Limb (tissue), 2 donors: ENCODE measurements at regions not wholly inside any gene's neighbourhood (a gene's known extent, or its start where the extent isn't known, plus 50 kb on each side); places are given as distances from the start of the nearest gene placed in this dataset.

Experiments used
- DNase-seq, 2 donors: peaks; one replicate each; pipeline ENCODE4 v3.0.0-alpha.2; 2016; ENCODE audit errors: extremely low spot score in 2 of 2

DNA sequence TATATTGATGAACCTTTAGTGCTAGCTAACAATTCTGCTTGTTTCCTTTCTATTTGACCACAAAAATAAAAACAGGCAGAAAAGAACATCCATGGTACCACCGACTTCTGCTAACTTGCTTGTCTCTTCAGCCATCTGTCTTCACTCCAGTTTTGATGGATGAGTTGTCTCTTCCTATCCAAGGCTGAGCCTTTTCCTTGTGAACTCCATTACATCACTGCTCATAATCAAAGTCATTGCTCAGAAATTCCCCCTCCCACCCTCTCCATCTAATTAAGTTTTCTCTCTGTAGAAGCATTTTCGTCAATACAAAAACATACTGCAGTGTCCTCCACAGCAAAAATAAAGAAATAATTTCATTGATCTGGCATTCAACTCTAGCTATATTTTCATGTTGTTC, 184.4 kb downstream of the SPCS3 start:
- DNase-seq, result no peak

DNA sequence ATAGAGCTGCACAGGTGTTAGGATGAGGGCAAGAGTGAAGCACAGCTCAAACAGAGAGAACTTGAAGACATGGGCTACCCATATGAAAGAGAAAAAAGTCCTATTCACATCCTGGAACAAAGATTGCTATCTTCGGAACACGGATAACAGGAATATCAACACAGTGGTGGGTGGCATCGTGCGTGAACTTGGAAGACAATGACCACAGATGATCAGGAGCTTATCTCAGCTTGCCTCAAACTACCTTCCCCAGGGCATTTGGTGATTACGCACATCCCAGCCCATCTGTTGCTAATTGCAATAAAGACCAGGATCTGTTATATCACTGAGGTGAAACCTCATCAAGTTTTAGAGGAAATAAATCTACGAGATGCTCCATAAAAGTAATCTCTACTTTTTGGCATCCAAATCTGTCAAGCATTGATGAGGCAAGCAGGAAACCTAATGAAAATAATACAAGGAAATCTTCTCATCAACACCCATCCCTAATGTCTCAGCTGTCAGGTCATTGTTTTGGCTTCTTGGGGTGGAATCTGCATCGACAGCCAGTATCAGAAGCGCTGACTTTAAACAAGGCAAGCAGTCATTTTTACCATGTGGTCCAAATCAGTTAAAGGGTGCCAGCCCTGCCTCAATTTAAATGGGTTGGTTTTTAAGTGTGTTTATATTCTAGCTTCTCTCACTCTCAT, 188.2 kb downstream of the SPCS3 start:
- DNase-seq, result no peak

DNA sequence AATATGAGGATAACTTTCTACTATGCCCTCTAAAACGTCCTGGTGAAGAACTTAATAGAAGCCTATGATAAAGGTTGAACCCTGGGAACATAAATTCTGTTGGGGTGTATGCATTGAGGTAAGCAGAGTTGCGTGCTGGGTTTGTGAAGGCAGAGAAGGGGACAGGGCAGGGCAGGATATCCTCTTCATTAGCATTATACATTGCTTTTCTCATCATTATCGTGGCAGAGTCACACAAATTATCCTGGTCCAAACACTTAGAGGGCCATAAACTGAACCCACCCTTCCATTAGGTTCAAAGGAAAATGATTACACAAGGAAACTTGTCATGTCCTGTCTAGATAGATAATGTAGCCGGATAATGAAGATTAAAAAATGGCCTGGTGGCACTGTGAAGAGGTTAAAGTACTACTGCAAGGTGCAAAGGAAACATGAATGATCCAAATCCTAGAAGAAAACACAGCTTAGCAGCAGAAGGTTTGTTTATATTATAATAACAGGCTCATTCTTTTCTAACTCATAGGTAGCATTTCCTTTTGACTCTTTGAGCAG, 189.1 kb downstream of the SPCS3 start:
- no peak for DNase-seq

DNA sequence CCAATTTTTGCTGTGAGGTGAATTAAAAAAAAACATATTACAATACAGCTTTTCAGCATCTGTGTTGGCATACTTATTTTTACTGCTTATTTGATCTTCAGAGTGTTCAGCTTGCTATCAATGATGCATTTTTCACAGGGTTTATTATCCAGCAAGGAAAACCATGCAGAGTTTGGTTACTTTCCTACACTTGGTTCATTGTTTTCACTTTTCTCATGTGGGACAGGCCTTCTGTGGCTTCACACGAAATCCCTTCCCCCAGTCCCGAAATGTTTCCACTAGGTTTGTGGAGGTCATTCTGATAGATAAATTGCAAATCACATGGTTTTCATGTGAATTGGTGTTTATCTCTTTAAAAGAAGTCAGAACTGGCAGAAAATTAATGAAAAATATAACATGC, 205.8 kb downstream of the SPCS3 start:
- no peak for DNase-seq

DNA sequence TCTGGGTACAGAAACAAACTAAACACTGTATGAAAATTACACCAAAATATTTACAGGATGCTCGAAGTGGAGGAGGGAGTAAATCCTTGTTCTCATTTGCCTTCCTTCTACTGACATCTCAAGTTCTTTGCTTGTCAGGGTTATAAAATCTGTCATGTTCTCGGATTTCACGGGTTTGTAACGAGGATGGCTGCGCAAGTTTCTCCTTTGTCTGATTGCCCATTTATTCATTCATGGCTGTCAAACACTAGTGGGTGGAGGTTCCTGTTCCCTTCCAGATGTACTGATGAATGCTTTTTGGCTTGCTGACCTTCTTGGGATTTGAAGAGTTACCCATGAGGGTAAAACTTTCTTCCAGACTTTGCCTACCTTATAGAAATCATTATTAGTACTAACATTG, 206.9 kb downstream of the SPCS3 start:
- no peak for DNase-seq

DNA sequence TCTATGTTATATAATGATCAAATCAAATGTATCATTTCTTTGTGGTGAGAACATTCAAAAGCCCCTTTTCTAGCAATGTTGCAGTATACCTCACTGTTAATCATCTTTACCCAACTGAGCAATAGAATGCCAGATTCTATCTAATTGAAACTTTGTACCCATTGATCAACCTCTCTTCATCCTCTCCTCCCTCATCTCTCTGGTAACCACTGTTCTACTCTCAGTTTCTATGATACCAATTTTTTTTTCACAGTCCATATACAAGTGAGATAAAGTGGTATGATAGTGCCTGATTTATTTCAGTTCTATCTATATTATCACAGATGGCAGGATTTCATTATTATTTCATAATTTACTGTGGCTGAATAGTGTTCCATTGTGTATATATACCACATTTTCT, 209.8 kb downstream of the SPCS3 start:
- no peak for DNase-seq

DNA sequence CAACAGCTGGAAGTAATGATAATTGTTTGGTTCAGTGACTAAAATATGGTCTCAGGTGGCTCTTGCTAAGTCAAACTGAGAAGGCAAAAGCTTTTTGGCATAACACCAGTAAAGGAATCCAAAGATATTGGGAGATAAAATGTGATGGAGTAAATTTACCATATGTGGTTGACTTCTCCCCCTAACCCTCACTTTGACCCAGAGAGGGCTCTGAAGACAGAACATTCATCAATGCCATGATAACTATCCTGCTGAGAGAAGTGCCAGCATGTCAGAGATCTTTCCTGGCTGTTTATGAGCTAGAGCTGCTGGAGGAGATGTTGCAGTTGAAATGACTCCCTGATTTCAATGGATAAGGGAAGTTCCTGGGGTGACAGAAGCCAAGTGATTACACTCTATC, 213.4 kb downstream of the SPCS3 start:
- DNase-seq, result no peak

DNA sequence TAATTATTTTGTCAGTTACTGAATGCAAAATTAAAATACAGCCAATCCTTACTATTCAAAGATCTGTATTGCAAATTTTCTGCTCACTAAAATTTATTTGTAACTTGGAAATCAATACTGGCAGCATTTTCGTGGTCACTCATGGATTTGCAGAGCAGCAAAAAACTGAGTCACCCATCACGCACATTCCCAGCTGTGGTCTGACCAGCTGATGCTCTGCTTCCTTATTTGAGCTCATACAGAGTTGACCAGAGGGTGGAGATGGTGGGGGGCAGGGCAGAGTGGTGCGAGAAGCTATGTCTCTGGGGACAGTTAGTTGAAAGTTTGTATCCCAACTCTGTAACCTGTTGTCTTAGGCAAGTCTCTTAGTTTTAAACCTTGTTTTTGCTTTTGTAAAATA, 214.8 kb downstream of the SPCS3 start:
- no peak for DNase-seq

DNA sequence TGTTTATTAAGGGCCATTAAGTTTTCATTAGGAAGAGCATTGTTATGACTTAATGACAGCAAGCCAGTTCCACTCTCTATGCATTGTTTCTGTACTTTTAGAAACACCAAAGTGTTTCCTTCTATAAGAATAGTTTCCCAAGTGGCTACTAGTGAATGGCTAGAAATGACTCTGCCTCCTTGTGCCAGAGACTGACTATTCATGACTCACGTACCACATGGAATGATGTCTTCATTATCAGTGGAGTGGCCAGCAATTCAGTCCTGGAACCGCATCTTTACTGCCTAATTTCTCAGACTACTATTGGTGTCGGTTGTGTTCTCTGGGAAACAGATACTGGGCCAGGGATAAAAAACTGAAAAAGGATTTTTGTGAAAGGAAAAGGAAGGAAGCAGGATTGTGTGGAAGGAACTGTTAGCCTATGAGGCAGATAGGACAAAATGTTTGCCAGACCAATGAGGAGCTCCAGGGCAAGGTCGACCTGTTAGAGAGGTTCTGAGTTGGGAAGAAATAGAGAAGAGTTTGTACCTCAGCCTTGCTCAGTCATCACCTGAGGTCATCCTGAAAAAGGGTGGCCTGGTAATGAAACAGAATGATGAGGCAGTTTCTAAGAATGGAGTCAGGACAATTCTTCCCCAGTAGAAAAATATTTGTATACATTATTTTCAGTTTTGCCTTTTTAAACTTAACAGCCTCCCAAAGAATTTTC, 218.6 kb downstream of the SPCS3 start:
- DNase-seq, result no peak

DNA sequence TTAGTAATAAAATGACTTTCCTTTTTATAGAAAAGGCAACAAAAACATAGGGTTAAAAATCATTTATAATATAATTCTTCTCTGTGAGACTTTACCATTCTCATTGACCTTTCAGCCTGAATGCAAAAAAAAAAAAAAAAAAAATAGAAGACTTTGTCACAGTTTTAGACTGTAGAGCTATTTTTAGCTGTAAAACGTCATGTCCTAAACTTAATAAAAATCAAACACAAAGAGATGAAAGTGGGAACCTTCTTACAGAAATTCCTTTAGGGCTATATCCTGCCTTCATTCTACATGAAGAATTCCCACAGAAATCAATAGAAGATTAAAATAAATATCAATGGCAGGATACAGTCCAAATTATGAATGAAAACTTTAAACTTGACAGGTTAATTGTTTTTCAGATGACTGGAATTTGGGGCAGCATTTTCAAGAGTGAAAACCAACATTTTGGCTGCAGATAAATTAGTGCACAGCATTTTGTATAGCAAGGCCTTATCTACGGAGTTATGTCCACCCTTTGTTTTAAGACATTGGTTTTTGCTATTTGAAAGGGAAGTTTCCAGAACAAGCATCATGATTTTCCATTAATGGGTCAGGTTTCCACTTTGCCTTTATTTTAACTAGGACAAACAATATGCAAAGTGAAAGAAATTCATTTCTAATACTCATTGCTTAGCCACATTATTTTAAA, 219.5 kb downstream of the SPCS3 start:
- DNase-seq, result no peak

DNA sequence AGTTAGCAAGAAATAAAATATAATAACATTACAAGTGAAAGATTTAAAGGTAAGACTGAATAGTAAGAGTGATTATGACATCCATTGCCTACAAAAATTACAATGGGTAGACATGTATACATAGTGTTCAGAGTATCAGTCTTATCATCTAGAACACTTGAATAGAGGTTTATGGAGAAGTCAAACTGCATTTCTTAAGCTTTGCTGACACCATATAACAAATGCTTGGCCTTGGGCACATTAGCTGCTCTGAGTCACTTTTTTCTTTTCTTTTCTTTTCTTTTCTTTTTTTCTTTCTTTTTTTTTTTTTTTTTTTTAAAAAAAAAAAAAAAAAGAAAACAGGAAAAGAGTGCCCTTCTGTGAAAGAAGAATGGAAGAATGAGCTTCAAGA, 220.0 kb downstream of the SPCS3 start:
- no peak for DNase-seq

DNA sequence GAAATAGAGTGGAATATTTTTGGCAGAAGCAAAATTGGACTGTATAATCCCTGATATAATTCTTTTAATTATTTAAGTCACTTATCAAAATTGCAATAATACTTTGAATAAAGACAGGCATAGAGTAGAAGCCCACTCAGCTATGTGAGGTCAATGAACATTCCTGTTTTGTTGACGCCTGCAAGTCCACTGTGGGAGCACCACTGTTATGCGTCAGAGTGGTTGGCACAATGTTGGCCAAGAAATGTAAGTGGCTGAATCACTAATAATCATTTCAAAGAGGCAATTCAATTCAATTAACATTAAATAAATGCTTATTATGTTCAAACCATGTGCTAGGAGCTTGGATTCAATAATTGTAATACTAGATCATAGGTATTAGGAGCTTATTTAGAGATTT, 221.0 kb downstream of the SPCS3 start:
- DNase-seq, result no peak

DNA sequence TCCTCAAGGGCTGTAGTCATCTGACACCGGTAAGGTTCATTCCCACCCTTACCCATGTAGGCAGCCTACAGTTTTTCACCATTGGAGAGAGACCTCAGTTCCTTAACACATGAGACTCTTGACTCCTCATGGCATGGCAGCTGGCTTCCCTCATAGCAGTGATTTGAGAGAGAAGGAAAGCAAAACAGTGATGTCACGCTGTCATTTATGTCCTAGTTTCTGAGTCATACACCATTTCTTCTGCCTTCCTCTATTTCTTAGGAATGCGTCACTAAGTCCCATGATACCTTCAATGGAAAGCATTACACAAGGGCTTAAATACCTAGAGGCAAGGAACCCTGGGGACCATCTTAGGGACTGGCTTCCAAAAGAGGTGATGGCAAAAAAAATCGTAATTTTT, 226.1 kb downstream of the SPCS3 start:
- DNase-seq, result no peak

DNA sequence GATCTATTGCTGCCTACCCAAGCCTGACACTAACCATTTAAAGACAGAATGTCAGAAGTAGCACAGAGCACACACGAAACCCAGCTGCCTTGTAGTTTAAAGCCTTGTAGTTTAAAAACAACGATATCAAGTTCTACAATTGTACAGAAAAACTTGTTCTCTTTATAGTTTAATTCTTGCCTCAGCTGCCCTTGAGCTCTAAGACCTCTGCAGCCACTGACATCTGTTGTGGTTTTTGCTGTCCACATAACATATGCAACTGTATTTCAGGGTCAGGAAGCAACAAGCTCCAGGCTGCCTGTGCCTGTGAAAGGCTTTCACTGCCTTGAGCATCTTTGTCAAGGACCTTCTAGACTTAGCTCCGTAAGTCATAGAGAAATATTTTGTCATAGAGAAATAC, 227.2 kb downstream of the SPCS3 start:
- DNase-seq, result no peak

DNA sequence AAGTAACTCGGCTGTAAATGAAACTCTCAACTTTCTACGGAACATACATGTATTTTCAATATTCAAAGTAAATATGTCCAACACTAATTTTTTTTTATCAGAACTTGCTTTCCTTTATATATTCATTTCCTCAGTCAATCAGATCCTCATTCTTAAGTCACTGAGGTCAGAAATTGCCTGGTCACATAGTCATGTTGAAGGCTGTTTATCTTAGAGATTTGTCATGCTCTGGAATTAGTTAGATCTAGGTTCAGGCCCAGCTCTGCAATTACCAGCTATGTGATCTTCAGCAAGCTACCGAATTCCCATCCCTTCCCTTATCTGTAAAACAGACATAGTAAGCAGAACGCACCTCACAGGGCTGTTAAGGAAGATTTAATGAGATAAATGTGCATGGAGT, 228.8 kb downstream of the SPCS3 start:
- DNase-seq, result no peak

DNA sequence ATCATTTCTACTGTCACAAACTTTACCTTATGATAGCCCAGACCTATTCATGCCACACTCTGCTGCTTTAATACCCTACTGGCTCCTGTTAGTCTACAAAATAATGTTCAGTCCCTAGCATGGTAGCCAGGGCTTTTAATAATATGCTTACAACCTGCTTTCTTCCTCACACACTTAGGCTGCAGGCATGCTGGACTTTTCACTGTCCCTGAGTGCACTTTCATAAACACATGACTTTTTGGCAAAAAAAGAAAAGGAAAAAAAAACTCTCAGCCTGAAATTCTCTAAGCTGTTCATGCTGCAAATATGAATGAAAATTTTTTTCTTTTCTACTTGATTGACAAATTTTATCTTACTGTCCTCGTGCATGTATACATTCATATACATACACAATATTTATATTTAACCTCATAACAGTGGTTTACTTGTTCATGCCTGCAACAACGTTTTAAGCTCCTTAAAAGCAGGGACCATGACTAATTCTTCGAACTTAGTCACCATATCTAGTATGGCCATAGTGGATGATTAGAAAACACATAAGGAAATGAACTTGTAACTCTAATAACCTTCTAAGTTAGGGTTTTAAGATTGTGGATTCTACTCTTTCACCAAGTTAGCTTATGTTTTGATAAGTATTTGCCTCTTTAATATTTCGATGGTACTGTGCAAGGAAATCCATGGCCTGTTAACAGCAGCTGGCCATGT, 229.5 kb downstream of the SPCS3 start:
- DNase-seq, result no peak

DNA sequence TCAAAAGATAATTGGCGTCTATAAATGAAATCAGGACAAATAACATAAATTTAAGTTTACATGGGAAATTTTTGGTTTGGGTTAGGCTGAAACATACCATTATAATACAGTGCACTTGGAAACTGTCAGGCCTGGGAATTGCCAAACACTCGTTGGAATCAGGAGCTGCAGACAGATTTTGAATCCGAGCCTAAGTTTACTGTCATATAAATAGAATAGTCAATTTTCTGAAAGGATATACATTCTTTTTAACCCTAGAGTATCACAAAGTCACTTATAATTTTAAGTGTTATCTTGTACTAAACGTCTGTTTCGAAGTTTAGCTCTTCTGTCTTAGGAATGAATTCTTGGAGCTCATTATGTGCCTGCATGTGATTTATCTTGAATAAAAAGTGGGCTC, 234.1 kb downstream of the VEGFC start:
- no peak for DNase-seq

DNA sequence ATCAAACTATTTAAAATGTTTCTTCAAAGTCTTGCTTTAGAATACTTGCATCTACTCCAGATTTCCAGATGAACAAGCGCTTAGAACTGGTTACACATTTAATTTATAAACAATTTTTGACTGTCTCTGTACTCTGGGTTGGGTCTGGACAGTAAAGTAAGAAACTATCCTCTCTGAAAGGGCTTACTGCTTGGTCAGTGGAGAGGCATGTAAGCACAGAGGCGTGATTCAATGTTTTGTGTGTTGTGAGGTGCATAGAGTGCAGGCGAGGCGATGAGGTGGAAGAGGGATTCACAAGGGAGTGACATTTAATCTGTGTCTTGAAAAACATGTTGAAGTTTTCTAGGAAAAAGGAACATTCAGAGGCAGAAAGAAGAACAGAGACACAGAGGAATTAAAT, 231.4 kb downstream of the VEGFC start:
- DNase-seq, result no peak

DNA sequence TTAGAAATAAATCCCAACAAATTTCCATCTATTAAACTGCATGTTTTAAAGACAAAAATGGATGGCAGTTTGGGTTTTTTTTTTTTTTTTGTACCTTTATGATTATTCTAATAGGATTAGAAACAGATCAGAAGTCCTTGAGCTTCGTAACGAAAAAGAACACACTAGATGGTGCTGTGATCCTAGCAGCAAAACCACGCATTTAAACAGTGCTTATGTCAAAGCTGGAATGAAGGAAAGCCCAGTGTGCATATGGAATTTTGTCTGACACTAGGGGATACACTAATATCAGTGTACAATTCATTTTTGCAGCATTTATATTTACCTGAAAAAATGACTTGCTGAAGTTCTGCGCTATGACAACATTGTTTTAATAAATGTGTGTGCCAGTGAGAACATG, 229.1 kb downstream of the VEGFC start:
- DNase-seq, result no peak

DNA sequence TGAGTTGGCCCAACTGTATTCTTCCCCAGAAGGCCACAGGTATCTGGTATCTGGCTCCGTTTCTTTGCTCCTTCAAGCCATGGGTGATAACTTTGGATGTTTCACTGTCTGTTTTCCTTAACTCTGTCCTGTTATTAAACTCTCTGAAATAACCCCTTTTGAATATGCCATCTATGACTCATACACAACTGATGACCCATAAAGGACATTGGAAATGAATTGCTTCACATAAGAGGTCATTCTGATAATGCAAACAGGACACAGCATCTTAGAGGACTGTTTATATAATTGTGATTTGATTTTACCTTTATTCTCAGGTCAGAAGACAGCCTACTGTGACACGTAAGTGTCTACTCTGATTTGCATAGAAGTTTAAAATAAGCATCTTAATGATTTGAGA, 227.7 kb downstream of the VEGFC start:
- no peak for DNase-seq

DNA sequence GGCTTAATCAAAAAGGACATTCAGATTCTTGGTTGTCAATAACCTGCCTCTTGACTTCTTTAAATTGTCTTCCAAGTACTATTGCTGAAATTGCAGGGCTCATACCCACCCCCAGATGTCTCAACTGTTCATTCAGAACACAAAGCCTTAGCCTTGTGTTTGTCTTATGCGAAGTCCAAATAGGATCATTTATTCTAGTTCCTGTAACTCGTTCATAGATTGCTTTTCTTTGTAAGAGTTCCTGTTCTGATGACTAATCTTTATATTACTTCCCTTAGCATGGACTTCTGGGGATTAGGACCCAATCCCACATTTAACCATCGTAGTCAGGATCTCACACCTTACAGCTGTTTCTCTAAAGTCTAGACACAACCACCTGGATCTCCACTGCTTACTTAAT, 226.0 kb downstream of the VEGFC start:
- DNase-seq, result no peak

DNA sequence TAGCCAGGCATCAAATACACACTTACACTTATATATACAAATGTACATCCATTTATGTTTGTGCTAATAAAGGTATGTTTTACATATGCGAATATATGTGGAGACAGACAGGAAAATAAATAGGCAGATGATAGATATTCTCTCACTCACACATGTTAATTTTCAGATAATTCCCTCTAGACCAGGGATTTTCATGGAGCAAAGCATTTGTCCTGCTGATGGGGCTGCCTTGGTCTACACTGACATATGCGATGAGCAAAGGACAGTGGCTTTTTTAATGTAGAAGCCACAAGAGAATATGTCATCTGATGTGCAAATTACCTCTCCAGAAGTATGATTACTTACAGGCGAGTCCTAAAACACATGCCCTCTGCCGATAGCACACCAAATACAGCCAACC, 224.5 kb downstream of the VEGFC start:
- no peak for DNase-seq
